Tibial artery (tissue), 4 donors: ENCODE measurements at regions not wholly inside any gene's neighbourhood (a gene's known extent, or its start where the extent isn't known, plus 50 kb on each side); places are given as distances from the start of the nearest gene placed in this dataset.

Experiments
- DNase-seq, 2 donors: peaks; one replicate each; pipeline ENCODE4 v3.0.0-alpha.2; 2019
- H3K27ac ChIP-seq, 2 donors: fragments of 200-600 bp; sonication (generic) in 1 of 2; 1 replicate in 1 of 2; 2 replicates in 1 of 2; pipeline ENCODE4 v1.5.1; 2018 to 2019; ENCODE audit warnings: mild to moderate bottlenecking in 1 of 2
- H3K27me3 ChIP-seq, 2 donors: fragments of 200-600 bp; sonication (generic) in 1 of 2; one replicate each; pipeline versions ENCODE4 v1.5.1 to v1.6.0; 2016 to 2019
- H3K36me3 ChIP-seq, 3 donors: fragments of 200-600 bp; sonication (generic) in 2 of 3; one replicate each; pipeline ENCODE4 v1.5.1; 2016 to 2019; ENCODE audit warnings: mild to moderate bottlenecking in 2 of 3
- H3K4me1 ChIP-seq, 4 donors: fragments of 200-600 bp; sonication (generic) in 2 of 4; 1 replicate in 3 of 4; 2 replicates in 1 of 4; pipeline ENCODE4 v1.5.1; 2016 to 2019
- H3K4me3 ChIP-seq, 2 donors: fragments of 200-600 bp; sonication (generic) in 1 of 2; 1 replicate in 1 of 2; 2 replicates in 1 of 2; pipeline ENCODE4 v1.5.1; 2018 to 2019; ENCODE audit warnings: mild to moderate bottlenecking in 2 of 2
- H3K9me3 ChIP-seq, 3 donors: fragments of 200-600 bp; sonication (generic) in 1 of 3; one replicate each; pipeline ENCODE4 v1.5.1; 2016 to 2019
- intact Hi-C: fragments of 100-400 bp; cut with DNase I; formaldehyde crosslinking; loops from one replicate; pipeline ENCODE4 v1.15.0; 2023; ENCODE audit warnings: low total_unique reads
- TF ChIP-seq, protein P1 (sequence below), 2 experiments: fragments of 200-600 bp in 1 of 2; fragments of 450-650 bp in 1 of 2; IDR thresholded peaks; one replicate each; pipeline ENCODE4 v1.5.1; 2017 to 2019; ENCODE audit warnings: antibody characterized with exemption in 2 of 2, mild to moderate bottlenecking in 1 of 2, moderate library complexity in 1 of 2

DNA sequence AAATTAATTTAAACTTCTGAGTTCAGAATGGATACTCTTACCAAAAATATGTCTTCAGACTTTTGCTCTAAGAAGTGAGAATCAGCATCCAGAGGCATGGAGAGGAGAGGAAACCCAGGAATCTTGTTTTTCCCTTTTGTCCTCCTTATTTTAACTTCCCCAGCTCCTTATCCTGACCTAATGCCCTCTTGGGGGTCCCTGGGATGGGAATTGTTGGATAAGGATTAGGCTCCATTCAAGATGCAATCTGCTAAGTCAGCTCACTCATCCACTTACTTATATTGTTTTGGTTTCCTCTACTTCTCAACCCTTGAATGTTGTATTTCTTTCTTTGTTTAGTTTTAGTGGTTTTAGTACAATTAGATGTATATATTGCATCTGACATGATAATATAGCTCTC, 208.4 kb upstream of the PCDH7 start:
- Histone ChIP-seq H3K27ac (no peak overlapping the region), H3K4me1 (no peaks in the 10 kb centered on the region), H3K4me3 (no peak overlapping the region), H3K27me3 (no peaks in the 10 kb centered on the region), H3K9me3 (no peaks in the 10 kb centered on the region), H3K36me3 (no peaks in the 10 kb centered on the region)
- DNase-seq: no peak
- TF ChIP-seq, protein P1, sequence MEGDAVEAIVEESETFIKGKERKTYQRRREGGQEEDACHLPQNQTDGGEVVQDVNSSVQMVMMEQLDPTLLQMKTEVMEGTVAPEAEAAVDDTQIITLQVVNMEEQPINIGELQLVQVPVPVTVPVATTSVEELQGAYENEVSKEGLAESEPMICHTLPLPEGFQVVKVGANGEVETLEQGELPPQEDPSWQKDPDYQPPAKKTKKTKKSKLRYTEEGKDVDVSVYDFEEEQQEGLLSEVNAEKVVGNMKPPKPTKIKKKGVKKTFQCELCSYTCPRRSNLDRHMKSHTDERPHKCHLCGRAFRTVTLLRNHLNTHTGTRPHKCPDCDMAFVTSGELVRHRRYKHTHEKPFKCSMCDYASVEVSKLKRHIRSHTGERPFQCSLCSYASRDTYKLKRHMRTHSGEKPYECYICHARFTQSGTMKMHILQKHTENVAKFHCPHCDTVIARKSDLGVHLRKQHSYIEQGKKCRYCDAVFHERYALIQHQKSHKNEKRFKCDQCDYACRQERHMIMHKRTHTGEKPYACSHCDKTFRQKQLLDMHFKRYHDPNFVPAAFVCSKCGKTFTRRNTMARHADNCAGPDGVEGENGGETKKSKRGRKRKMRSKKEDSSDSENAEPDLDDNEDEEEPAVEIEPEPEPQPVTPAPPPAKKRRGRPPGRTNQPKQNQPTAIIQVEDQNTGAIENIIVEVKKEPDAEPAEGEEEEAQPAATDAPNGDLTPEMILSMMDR (IDR thresholded peaks at IDR 0.05): no peak
- intact Hi-C loops: no loop called here

DNA sequence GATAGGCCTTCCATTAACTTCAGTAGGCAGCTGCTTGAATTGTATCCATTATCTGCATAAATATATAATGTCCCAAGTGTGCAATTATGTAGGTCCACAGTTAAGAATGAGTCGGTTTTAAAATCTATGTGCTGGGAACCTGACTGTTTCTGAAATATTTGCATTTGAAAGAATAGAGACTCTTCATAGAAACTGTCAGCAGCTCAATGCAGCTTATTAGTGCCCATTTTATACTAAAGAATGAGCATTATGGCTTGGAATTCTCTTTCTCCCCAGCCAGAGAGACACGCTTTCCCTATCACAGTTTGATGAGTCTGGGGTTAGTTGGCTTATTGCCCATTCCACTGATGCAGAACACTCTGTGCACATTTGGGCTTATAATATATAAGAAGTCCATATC, 202.0 kb upstream of the PCDH7 start:
- Histone ChIP-seq H3K27ac (no peak overlapping the region), H3K9me3 (no peaks in the 10 kb centered on the region)
- intact Hi-C loops: no loop called here

DNA sequence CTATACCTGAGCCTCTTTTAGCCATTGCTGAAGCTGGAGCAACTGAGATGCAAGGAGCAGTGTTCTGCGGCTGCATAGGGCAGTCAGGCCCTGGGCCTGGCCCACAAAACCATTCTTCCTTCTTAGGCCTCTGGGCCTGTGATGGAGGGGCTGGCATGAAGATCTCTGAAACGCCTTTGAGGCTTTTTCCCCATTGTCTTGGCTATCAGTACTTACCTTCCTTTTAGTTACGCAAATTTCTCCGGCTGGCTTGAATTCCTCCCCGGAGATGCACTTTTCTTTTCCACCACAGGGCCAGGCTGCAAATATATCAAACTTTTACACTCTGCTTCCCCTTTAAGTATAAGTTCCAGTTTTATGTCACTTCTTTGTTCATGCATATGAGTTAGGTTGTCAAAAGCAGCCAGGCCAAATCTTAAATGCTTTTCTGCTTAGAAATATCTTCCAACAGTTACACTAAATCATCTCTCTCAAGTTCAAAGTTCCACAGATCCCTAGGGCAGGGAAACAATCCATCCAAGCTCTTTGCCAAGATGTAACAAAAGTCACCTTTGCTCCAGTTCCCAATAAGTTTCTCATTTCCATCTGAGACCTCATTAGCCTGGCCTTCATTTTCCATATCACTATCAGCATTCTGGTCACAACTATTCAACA, 194.4 kb upstream of the PCDH7 start:
- TF ChIP-seq, protein P1 (IDR thresholded peaks at IDR 0.05): no peak
- H3K27ac ChIP-seq: no peak overlapping the region
- H3K9me3 ChIP-seq: no peaks in the 10 kb centered on the region
- intact Hi-C loops: no loop called here
- DNase-seq: no peak
- H3K36me3 ChIP-seq: no peaks in the 10 kb centered on the region
- H3K4me3 ChIP-seq: no peak overlapping the region
- H3K27me3 ChIP-seq: no peaks in the 10 kb centered on the region
- H3K4me1 ChIP-seq: no peaks in the 10 kb centered on the region

More for the DNA sequence above, 202.0 kb upstream of the PCDH7 start:
- H3K4me1 ChIP-seq: no peaks in the 10 kb centered on the region
- H3K36me3 ChIP-seq: no peaks in the 10 kb centered on the region
- TF ChIP-seq, protein P1 (IDR thresholded peaks at IDR 0.05): no peak
- no peak overlapping the region for H3K4me3 ChIP-seq
- no peaks in the 10 kb centered on the region for H3K27me3 ChIP-seq
- DNase-seq: no peak

DNA sequence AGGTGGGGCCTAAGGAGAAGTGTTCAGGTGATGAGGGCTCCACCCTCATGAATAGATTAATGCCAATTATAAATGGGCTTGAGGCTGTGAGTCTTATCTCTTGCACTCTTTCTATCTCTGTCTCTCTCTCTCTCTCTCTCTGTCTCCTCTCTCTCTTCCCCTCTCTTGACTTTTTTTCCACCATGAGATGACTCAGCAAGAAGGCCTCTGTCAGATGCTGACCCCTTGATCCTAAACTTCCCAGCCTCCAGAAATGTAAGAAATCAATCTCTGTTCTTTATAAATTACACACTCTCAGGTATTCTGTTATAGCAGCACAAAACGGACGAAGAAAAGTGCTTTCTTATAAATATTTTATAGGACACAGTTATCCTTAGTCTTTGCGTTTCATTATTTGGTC, 184.9 kb upstream of the PCDH7 start:
- Histone ChIP-seq H3K9me3 (no peaks in the 10 kb centered on the region), H3K27ac (no peak overlapping the region), H3K4me3 (no peak overlapping the region), H3K27me3 (no peaks in the 10 kb centered on the region), H3K36me3 (no peaks in the 10 kb centered on the region), H3K4me1 (no peaks in the 10 kb centered on the region)
- TF ChIP-seq, protein P1 (IDR thresholded peaks at IDR 0.05): no peak
- DNase-seq: no peak
- intact Hi-C loops: no loop called here

DNA sequence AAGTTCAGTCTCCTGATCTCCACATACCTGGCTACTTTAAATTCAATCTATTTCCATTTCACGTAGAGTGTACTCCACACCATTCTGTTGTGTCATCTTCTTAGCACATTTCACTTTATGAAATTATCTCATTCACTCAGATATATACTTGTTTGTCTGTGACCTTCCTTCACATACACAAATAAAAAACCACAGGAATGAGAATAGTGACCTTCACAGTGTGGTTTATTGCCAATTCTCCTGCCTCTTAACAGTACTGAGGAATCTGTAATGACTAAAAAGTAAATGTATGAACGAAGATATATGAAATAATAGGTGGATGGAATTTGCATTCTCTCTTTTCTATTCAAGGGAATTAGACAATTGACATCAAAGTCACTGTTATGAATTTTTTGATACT, 183.9 kb upstream of the PCDH7 start:
- H3K4me1 ChIP-seq: no peaks in the 10 kb centered on the region
- no peak for DNase-seq
- no peaks in the 10 kb centered on the region for H3K9me3 ChIP-seq
- TF ChIP-seq, protein P1 (IDR thresholded peaks at IDR 0.05): no peak
- intact Hi-C loops: no loop called here
- H3K27ac ChIP-seq: no peak overlapping the region
- no peak overlapping the region for H3K4me3 ChIP-seq
- no peaks in the 10 kb centered on the region for H3K27me3 ChIP-seq
- H3K36me3 ChIP-seq: no peaks in the 10 kb centered on the region

DNA sequence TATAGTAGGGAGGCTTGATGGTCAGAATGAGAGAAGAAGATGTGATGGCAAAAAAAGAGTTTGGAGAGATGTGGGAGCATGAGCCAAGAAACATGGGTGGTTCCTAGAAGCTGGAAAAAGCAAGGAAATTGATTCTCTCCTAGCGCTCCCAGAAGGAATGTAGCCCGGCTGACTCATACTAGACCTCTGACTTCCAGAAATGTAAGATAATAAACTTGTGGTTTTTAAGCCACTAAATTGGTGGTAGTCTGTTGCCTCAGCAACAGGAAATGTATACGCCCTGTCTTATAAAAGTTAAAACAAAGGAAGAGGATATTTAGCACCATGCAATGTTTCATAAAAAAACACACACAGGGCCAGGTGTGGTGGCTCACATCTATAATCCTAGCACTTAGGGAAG, 182.7 kb upstream of the PCDH7 start:
- H3K27me3 ChIP-seq: no peaks in the 10 kb centered on the region
- no peaks in the 10 kb centered on the region for H3K36me3 ChIP-seq
- intact Hi-C loops: no loop called here
- TF ChIP-seq, protein P1 (IDR thresholded peaks at IDR 0.05): no peak
- no peak for DNase-seq
- no peak overlapping the region for H3K27ac ChIP-seq
- H3K4me1 ChIP-seq: no peaks in the 10 kb centered on the region
- no peaks in the 10 kb centered on the region for H3K9me3 ChIP-seq
- H3K4me3 ChIP-seq: no peak overlapping the region
